Epithelial cell of proximal tubule (primary cell): ENCODE measurements at regions not wholly inside any gene's neighbourhood (a gene's known extent, or its start where the extent isn't known, plus 50 kb on each side); places are given as distances from the start of the nearest gene placed in this dataset.

Experiments
- DNase-seq: peaks from one replicate; pipeline ENCODE4 v3.0.0-alpha.2; 2011; ENCODE audit warnings: low read depth
- H3K4me3 ChIP-seq: 2 replicates; pipeline ENCODE4 v1.5.1; 2011; ENCODE audit warnings: low read depth, mild to moderate bottlenecking, low read length
- CTCF ChIP-seq: conservative IDR thresholded peaks from 2 replicates; pipeline ENCODE4 v1.5.1; 2012; ENCODE audit warnings: low read depth, mild to moderate bottlenecking, low read length

- no peak for DNase-seq
- TF ChIP-seq CTCF: no peak
- no peak overlapping the region for H3K4me3 ChIP-seq
Measured at GRCh38 chr10:29849886-29850285, 209.5 kb downstream of the JCAD start.

GRCh38 chr10:29849126-29849833 lies 210.1 kb downstream of the JCAD start:
- TF ChIP-seq CTCF: no peak
- H3K4me3 ChIP-seq: no peak overlapping the region
- no peak for DNase-seq

- DNase-seq: no peak
- no peak for TF ChIP-seq CTCF
Measured at GRCh38 chr10:29846881-29847280, 212.1 kb upstream of the SVIL start.

GRCh38 chr10:29845166-29845565 lies 210.4 kb upstream of the SVIL start:
- DNase-seq: no peak
- no peak for TF ChIP-seq CTCF

More at GRCh38 chr10:29846881-29847280, 212.1 kb upstream of the SVIL start:
- no peak overlapping the region for H3K4me3 ChIP-seq

GRCh38 chr10:29843143-29843542 lies 208.4 kb upstream of the SVIL start:
- no peak for DNase-seq
- no peak overlapping the region for H3K4me3 ChIP-seq
- TF ChIP-seq CTCF: no peak

More at GRCh38 chr10:29845166-29845565, 210.4 kb upstream of the SVIL start:
- no peak overlapping the region for H3K4me3 ChIP-seq

GRCh38 chr10:29841724-29842649 lies 207.2 kb upstream of the SVIL start:
- no peak overlapping the region for H3K4me3 ChIP-seq
- no peak for DNase-seq
- no peak for TF ChIP-seq CTCF
